ENCODE measurements at regions not wholly inside any gene's neighbourhood (a gene's known extent, or its start where the extent isn't known, plus 50 kb on each side); places are given as distances from the start of the nearest gene placed in this dataset.

DNA sequence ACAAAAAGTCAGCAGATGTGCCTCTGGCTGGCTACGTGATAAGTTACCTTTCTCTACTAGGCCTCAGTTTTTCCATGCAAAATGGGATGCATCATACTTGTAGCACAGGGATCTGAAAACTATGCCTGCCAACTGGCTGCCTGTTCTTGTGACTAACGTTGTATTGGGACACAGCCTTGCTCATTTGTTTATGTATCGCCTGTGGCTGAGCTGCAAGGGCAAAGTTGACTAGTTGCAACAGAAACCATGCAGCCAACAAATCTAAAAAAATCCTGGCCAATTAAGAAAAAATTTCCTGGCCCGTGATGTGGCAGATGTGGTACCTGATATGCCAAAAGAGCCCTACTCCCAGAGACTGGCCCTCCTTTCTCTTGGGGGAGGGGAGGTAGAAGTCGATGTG is 131.3 kb downstream of the SEC61B start:
- TF ChIP-seq POLR2A (IDR thresholded peaks at IDR 0.05) = no peak
- TF ChIP-seq, protein P1, sequence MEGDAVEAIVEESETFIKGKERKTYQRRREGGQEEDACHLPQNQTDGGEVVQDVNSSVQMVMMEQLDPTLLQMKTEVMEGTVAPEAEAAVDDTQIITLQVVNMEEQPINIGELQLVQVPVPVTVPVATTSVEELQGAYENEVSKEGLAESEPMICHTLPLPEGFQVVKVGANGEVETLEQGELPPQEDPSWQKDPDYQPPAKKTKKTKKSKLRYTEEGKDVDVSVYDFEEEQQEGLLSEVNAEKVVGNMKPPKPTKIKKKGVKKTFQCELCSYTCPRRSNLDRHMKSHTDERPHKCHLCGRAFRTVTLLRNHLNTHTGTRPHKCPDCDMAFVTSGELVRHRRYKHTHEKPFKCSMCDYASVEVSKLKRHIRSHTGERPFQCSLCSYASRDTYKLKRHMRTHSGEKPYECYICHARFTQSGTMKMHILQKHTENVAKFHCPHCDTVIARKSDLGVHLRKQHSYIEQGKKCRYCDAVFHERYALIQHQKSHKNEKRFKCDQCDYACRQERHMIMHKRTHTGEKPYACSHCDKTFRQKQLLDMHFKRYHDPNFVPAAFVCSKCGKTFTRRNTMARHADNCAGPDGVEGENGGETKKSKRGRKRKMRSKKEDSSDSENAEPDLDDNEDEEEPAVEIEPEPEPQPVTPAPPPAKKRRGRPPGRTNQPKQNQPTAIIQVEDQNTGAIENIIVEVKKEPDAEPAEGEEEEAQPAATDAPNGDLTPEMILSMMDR (IDR thresholded peaks at IDR 0.05) = no peak

All from uterus (tissue), 2 donors.